ENCODE measurements at regions not wholly inside any gene's neighbourhood (a gene's known extent, or its start where the extent isn't known, plus 50 kb on each side); places are given as distances from the start of the nearest gene placed in this dataset.
A peak's percentile ranks its signal among the peaks of the same experiment; 100 is the strongest.

DNA sequence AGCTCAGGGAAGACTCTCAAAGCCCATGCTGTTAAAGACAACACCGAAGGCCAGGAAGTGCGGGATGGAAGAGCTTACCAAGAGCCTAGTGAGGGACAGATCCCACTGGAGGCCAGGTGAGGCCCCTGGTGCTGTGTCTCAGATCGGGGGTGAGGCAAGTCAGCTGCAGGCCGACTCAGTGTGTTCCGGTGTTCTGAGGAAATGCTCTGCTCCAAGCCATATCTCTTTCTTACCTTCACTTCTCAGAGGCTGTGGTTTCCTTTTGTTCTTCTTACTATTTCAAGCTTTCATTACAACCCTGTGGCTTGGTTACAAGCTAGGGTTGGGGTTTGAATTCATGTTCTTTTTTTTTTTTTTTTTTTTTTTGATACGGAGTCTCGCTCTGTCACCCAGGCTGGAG lies 114.3 kb upstream of the ZFP64 start:
- BruUV-seq (replicated peaks) = no TSS peak
- DNase-seq (ENCODE audit: low read depth, low spot score) = no peak
- POLR2A ChIA-PET = no interaction called here
- CTCF ChIA-PET = no interaction called here
- Histone ChIP-seq H3K36me3 (ENCODE audit: control insufficient read depth, insufficient read depth, low read length) (no peaks in the 10 kb centered on the region), H3K9me3 (ENCODE audit: control insufficient read depth, insufficient read depth, low read depth, low read length) (no peaks in the 10 kb centered on the region), H3K27ac (ENCODE audit: low read length) (no peak overlapping the region), H3K4me3 (ENCODE audit: low read depth in 2 of 2, low read length in 2 of 2) (no peak overlapping the region), H3K27me3 (ENCODE audit: control insufficient read depth, insufficient read depth, low read length) (no peaks in the 10 kb centered on the region; the same call in 1 of the 2 replicates), H3K4me1 (ENCODE audit: control insufficient read depth, insufficient read depth, low read length) (no peaks in the 10 kb centered on the region)
- intact Hi-C loops (cut with micrococcal nuclease; ENCODE audit: unreplicated experiment) (no loop called here), in situ Hi-C loops (cut with HindIII; ENCODE audit: low pct_unique_long_range_greater_than_20kb, low sequenced_read_pairs) (no loop called here)
- TF ChIP-seq, protein P1, sequence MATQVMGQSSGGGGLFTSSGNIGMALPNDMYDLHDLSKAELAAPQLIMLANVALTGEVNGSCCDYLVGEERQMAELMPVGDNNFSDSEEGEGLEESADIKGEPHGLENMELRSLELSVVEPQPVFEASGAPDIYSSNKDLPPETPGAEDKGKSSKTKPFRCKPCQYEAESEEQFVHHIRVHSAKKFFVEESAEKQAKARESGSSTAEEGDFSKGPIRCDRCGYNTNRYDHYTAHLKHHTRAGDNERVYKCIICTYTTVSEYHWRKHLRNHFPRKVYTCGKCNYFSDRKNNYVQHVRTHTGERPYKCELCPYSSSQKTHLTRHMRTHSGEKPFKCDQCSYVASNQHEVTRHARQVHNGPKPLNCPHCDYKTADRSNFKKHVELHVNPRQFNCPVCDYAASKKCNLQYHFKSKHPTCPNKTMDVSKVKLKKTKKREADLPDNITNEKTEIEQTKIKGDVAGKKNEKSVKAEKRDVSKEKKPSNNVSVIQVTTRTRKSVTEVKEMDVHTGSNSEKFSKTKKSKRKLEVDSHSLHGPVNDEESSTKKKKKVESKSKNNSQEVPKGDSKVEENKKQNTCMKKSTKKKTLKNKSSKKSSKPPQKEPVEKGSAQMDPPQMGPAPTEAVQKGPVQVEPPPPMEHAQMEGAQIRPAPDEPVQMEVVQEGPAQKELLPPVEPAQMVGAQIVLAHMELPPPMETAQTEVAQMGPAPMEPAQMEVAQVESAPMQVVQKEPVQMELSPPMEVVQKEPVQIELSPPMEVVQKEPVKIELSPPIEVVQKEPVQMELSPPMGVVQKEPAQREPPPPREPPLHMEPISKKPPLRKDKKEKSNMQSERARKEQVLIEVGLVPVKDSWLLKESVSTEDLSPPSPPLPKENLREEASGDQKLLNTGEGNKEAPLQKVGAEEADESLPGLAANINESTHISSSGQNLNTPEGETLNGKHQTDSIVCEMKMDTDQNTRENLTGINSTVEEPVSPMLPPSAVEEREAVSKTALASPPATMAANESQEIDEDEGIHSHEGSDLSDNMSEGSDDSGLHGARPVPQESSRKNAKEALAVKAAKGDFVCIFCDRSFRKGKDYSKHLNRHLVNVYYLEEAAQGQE (IDR thresholded peaks at IDR 0.05; ENCODE audit: insufficient read depth in 1 of 2, low read depth in 2 of 2, low read length in 1 of 2) = no peak
- no peak for TF ChIP-seq TCF7L2 (IDR thresholded peaks at IDR 0.05; ENCODE audit: low read depth, low read length)
- no peak for TF ChIP-seq SIN3A (IDR thresholded peaks at IDR 0.05; ENCODE audit: borderline replicate concordance, insufficient read depth, low read depth, low read length)
- no peak for TF ChIP-seq POLR2AphosphoS5 (IDR thresholded peaks at IDR 0.05; ENCODE audit: low read depth, low read length)
- TF ChIP-seq, protein P2, sequence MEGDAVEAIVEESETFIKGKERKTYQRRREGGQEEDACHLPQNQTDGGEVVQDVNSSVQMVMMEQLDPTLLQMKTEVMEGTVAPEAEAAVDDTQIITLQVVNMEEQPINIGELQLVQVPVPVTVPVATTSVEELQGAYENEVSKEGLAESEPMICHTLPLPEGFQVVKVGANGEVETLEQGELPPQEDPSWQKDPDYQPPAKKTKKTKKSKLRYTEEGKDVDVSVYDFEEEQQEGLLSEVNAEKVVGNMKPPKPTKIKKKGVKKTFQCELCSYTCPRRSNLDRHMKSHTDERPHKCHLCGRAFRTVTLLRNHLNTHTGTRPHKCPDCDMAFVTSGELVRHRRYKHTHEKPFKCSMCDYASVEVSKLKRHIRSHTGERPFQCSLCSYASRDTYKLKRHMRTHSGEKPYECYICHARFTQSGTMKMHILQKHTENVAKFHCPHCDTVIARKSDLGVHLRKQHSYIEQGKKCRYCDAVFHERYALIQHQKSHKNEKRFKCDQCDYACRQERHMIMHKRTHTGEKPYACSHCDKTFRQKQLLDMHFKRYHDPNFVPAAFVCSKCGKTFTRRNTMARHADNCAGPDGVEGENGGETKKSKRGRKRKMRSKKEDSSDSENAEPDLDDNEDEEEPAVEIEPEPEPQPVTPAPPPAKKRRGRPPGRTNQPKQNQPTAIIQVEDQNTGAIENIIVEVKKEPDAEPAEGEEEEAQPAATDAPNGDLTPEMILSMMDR (IDR thresholded peaks at IDR 0.05) = no peak
- no peak for ATAC-seq

DNA sequence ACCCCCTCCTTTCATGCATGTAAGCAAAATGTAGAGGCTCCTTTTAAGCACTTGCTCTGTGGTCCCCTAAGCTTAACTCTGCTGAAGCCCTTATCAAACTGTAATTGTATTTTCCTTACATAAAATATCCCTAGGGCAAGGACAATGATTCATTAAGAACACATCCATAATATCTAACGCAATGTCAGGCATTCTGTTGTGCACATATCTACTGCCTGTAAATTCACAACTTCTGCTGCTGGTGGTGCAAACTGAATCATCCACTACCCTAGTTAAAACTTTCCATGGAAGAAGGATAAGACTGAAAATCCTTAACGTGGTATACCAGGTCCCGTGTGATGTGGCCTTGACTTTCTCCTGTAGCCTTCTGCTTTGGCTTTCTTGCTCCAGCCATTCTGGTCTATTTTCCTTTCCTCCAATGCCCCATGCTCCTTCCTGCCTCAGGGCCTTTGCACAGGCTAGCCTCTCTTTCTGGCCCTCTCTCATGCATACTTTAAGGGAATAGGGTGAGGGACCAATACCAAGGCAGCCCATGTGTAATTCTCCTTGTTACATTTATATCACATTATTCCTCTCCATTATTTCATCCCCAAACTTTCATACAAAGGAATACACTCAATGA lies 113.6 kb upstream of the ZFP64 start:
- intact Hi-C loops (cut with micrococcal nuclease; ENCODE audit: unreplicated experiment) (no loop called here), in situ Hi-C loops (cut with HindIII; ENCODE audit: low pct_unique_long_range_greater_than_20kb, low sequenced_read_pairs) (no loop called here)
- TF ChIP-seq SIN3A (IDR thresholded peaks at IDR 0.05; ENCODE audit: borderline replicate concordance, insufficient read depth, low read depth, low read length) = no peak
- TF ChIP-seq TCF7L2 (IDR thresholded peaks at IDR 0.05; ENCODE audit: low read depth, low read length) = no peak
- TF ChIP-seq POLR2AphosphoS5 (IDR thresholded peaks at IDR 0.05; ENCODE audit: low read depth, low read length) = no peak
- TF ChIP-seq, protein P2 (IDR thresholded peaks at IDR 0.05) = no peak
- TF ChIP-seq, protein P1 (IDR thresholded peaks at IDR 0.05; ENCODE audit: insufficient read depth in 1 of 2, low read depth in 2 of 2, low read length in 1 of 2) = no peak
- no peak overlapping the region for H3K27ac ChIP-seq (ENCODE audit: low read length)
- BruUV-seq (replicated peaks) = no TSS peak
- H3K4me3 ChIP-seq (ENCODE audit: low read depth in 2 of 2, low read length in 2 of 2) = no peak overlapping the region
- CTCF ChIA-PET = no interaction called here
- H3K27me3 ChIP-seq (ENCODE audit: control insufficient read depth, insufficient read depth, low read length) = no peaks in the 10 kb centered on the region; the same call in 1 of the 2 replicates
- H3K4me1 ChIP-seq (ENCODE audit: control insufficient read depth, insufficient read depth, low read length) = no peaks in the 10 kb centered on the region
- H3K36me3 ChIP-seq (ENCODE audit: control insufficient read depth, insufficient read depth, low read length) = no peaks in the 10 kb centered on the region
- DNase-seq (ENCODE audit: low read depth, low spot score) = no peak
- peak; percentile 63; the same call in 1 of the 2 replicates for ATAC-seq
- H3K9me3 ChIP-seq (ENCODE audit: control insufficient read depth, insufficient read depth, low read depth, low read length) = no peaks in the 10 kb centered on the region
- POLR2A ChIA-PET = no interaction called here
